PC-9 (cell line): ENCODE measurements at regions not wholly inside any gene's neighbourhood (a gene's known extent, or its start where the extent isn't known, plus 50 kb on each side); places are given as distances from the start of the nearest gene placed in this dataset.

Experiments
- CTCF ChIP-seq: fragments of 200-600 bp; sonication (generic); conservative IDR thresholded peaks from 2 replicates; pipeline ENCODE4 v1.6.1; 2017; ENCODE audit warnings: mixed run types, antibody characterized with exemption, mild to moderate bottlenecking, moderate library complexity
- EZH2 ChIP-seq: fragments of 200-600 bp; sonication (generic); IDR thresholded peaks from 2 replicates; pipeline ENCODE4 v1.8.0; 2017; ENCODE audit warnings: antibody characterized with exemption, low read depth

DNA sequence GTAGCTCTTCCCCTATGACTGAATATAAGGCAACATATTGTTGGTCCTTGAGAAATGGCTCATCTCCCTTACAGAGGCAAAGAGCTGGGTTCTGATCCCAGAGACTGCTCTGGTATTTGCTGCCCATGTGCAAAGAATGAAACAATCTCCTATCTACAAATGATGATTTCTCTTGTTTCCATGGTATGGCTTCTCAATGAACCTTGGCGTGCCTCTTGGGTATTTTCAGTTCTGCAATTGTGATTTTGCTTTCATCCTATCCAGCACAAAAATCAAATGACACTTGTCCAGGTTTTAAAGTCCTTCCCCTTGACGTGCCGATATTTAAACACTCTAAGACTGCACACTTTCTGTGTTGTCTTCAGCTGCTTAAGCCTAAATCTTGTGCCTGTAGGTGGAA is 109.8 kb upstream of the NR2F2 start:
- TF ChIP-seq CTCF (no peak), EZH2 (no peak)
